GM18907 (cell line): ENCODE measurements at regions not wholly inside any gene's neighbourhood (a gene's known extent, or its start where the extent isn't known, plus 50 kb on each side); places are given as distances from the start of the nearest gene placed in this dataset.
"Not testable (repeated sequence)": the region's sequence is repeated elsewhere in the genome, so short reads cannot be mapped to it uniquely, and the experiment has no call there.

Experiments used
- ATAC-seq: cut with Tn5 transposase; IDR thresholded peaks from one replicate; pipeline ENCODE4 v1.9.1; 2021; ENCODE audit warnings: mild to moderate bottlenecking, moderate library complexity; ENCODE audit not compliant: unreplicated experiment

- no peak for ATAC-seq
These were observed 411.2 kb downstream of the SOX11 start for GRCh38 chr2:6103372-6103771.

GRCh38 chr2:6103949-6104348, 411.8 kb downstream of the SOX11 start:
- no peak for ATAC-seq

- no peak for ATAC-seq
These were observed 415.1 kb downstream of the SOX11 start for GRCh38 chr2:6107290-6107689.

GRCh38 chr2:6109831-6110230, 417.6 kb downstream of the SOX11 start:
- no peak for ATAC-seq

- no peak for ATAC-seq
These were observed 419.6 kb downstream of the SOX11 start for GRCh38 chr2:6111781-6112261.

- ATAC-seq: no peak
These were observed 421.6 kb downstream of the SOX11 start for GRCh38 chr2:6113786-6114185.

- ATAC-seq: no peak
These were observed 435.5 kb downstream of the SOX11 start for GRCh38 chr2:6127718-6128117.

GRCh38 chr2:6139142-6139541, 447.0 kb downstream of the SOX11 start:
- ATAC-seq: no peak

- no peak for ATAC-seq
These were observed 447.7 kb downstream of the SOX11 start for GRCh38 chr2:6139916-6140315.

GRCh38 chr2:6140509-6140908, 448.3 kb downstream of the SOX11 start:
- no peak for ATAC-seq

GRCh38 chr2:6143812-6144211, 451.6 kb downstream of the SOX11 start:
- ATAC-seq: no peak

GRCh38 chr2:6147215-6147614, 455.0 kb downstream of the SOX11 start:
- ATAC-seq: not testable (repeated sequence)

- no peak for ATAC-seq
These were observed 456.7 kb downstream of the SOX11 start for GRCh38 chr2:6148882-6149281.

- no peak for ATAC-seq
These were observed 467.4 kb downstream of the SOX11 start for GRCh38 chr2:6159606-6160005.

GRCh38 chr2:6163932-6164331, 471.7 kb downstream of the SOX11 start:
- no peak for ATAC-seq

GRCh38 chr2:6164986-6165747, 473.0 kb downstream of the SOX11 start:
- no peak for ATAC-seq

- ATAC-seq: no peak
These were observed 475.5 kb downstream of the SOX11 start for GRCh38 chr2:6167592-6168138.

GRCh38 chr2:6168485-6168884, 476.3 kb downstream of the SOX11 start:
- peak; percentile 81 for ATAC-seq

- no peak for ATAC-seq
These were observed 479.1 kb downstream of the SOX11 start for GRCh38 chr2:6171294-6171693.

GRCh38 chr2:6177811-6178210, 485.6 kb downstream of the SOX11 start:
- ATAC-seq: no peak

- no peak for ATAC-seq
These were observed 489.3 kb downstream of the SOX11 start for GRCh38 chr2:6181525-6181924.

GRCh38 chr2:6181926-6182325, 489.7 kb downstream of the SOX11 start:
- ATAC-seq: no peak

GRCh38 chr2:6183226-6183625, 491.0 kb downstream of the SOX11 start:
- ATAC-seq: no peak
